ENCODE measurements at regions not wholly inside any gene's neighbourhood (a gene's known extent, or its start where the extent isn't known, plus 50 kb on each side); places are given as distances from the start of the nearest gene placed in this dataset.
A peak's percentile ranks its signal among the peaks of the same experiment; 100 is the strongest.

- peak; percentile 75 for TF ChIP-seq CTCF (IDR thresholded peaks at IDR 0.05; ENCODE audit: insufficient read depth, low read depth, low read length)
- TF ChIP-seq EZH2 (IDR thresholded peaks at IDR 0.05; ENCODE audit: insufficient read depth, low read length): no peak
Observed at GRCh38 chr6:128725271-128726233, 157.4 kb upstream of the LAMA2 start.
